ENCODE measurements at regions not wholly inside any gene's neighbourhood (a gene's known extent, or its start where the extent isn't known, plus 50 kb on each side); places are given as distances from the start of the nearest gene placed in this dataset.

- Histone ChIP-seq H3K27ac (ENCODE audit: control insufficient read depth, insufficient read depth) (no peak overlapping the region), H3K27me3 (replicated peaks in 1 of 2; ENCODE audit: control insufficient read depth in 2 of 2, insufficient read depth in 2 of 2, low read length in 1 of 2) (no peaks in the 10 kb centered on the region; a peak in 1 of 4 replicates), H3K79me2 (ENCODE audit: control insufficient read depth, insufficient read depth, low read length) (no peaks in the 10 kb centered on the region), H3K4me2 (ENCODE audit: control insufficient read depth, insufficient read depth) (no peak overlapping the region), H3K4me3 (no peak overlapping the region), H2AFZ (ENCODE audit: control insufficient read depth, low read depth, low read length) (no peak overlapping the region), H3K4me1 (ENCODE audit: control insufficient read depth, insufficient read depth, low read length) (no peaks in the 10 kb centered on the region), H4K20me1 (ENCODE audit: control insufficient read depth, insufficient read depth) (no peaks in the 10 kb centered on the region), H3K9ac (ENCODE audit: control insufficient read depth, insufficient read depth, low read length) (no peak overlapping the region), H3K36me3 (ENCODE audit: control insufficient read depth in 2 of 2, insufficient read depth in 2 of 2, low read length in 1 of 2) (no peaks in the 10 kb centered on the region), H3K9me3 (replicated peaks; ENCODE audit: control insufficient read depth, insufficient read depth, low read length) (no peaks in the 10 kb centered on the region; the same call in 2 of the 3 replicates)
- no TSS peak for BruUV-seq (replicated peaks)
- WGBS (ENCODE audit: insufficient coverage, insufficient replicate concordance, low lambda C conversion rate, missing lambda C conversion rate), result 27% methylated on average over 3 of the region's 3 CpGs
- ChIA-PET CTCF (interaction anchor here (0.9 kb wide), 1 partner anchor 84 kb away, joined by 3 read pairs; no protein-coding TSS in a partner anchor), RAD21 (ENCODE audit: unreplicated experiment) (no interaction called here), POLR2A (interaction anchor here (0.7 kb wide), 1 partner anchor 13 kb away, joined by 3 read pairs; no protein-coding TSS in a partner anchor), SMC1A (ENCODE audit: uncharacterized antibody, unreplicated experiment) (no interaction called here)
- DNase-seq (ENCODE audit: low read depth, low spot score) (no peak), FAIRE-seq (no peak), ATAC-seq (no peak)
- in situ Hi-C loops (cut with MboI), result no loop called here
- no peak for TF ChIP-seq SMC3 (IDR thresholded peaks at IDR 0.05; ENCODE audit: borderline replicate concordance, low read length)
- no peak for TF ChIP-seq MAX (IDR thresholded peaks at IDR 0.05; ENCODE audit: low read depth, low read length)
- intact Hi-C loops (cut with micrococcal nuclease; ENCODE audit: unreplicated experiment), result no loop called here
Measured at GRCh38 chr3:184455991-184456390, 76.1 kb downstream of the CHRD start.

GRCh38 chr3:184456476-184456875 lies 76.6 kb downstream of the CHRD start:
- Histone ChIP-seq H3K4me1 (ENCODE audit: control insufficient read depth, insufficient read depth, low read length) (no peaks in the 10 kb centered on the region), H3K4me3 (no peak overlapping the region), H4K20me1 (ENCODE audit: control insufficient read depth, insufficient read depth) (no peaks in the 10 kb centered on the region), H3K27me3 (replicated peaks in 1 of 2; ENCODE audit: control insufficient read depth in 2 of 2, insufficient read depth in 2 of 2, low read length in 1 of 2) (no peaks in the 10 kb centered on the region; a peak in 1 of 4 replicates), H3K27ac (ENCODE audit: control insufficient read depth, insufficient read depth) (no peak overlapping the region), H3K79me2 (ENCODE audit: control insufficient read depth, insufficient read depth, low read length) (no peaks in the 10 kb centered on the region), H3K4me2 (ENCODE audit: control insufficient read depth, insufficient read depth) (no peak overlapping the region), H2AFZ (ENCODE audit: control insufficient read depth, low read depth, low read length) (no peak overlapping the region), H3K9me3 (replicated peaks; ENCODE audit: control insufficient read depth, insufficient read depth, low read length) (no peaks in the 10 kb centered on the region; the same call in 2 of the 3 replicates), H3K36me3 (ENCODE audit: control insufficient read depth in 2 of 2, insufficient read depth in 2 of 2, low read length in 1 of 2) (no peaks in the 10 kb centered on the region), H3K9ac (ENCODE audit: control insufficient read depth, insufficient read depth, low read length) (no peak overlapping the region)
- DNase-seq (ENCODE audit: low read depth, low spot score), result no peak
- in situ Hi-C loops (cut with MboI) (no loop called here), intact Hi-C loops (cut with micrococcal nuclease; ENCODE audit: unreplicated experiment) (no loop called here)
- WGBS (ENCODE audit: insufficient coverage, insufficient replicate concordance, low lambda C conversion rate, missing lambda C conversion rate), result 0% methylated on average over 4 of the region's 4 CpGs
- SMC1A ChIA-PET (ENCODE audit: uncharacterized antibody, unreplicated experiment), result no interaction called here
- CTCF ChIA-PET, result interaction anchor here (0.9 kb wide), 1 partner anchor 85 kb away, joined by 3 read pairs; no protein-coding TSS in a partner anchor
- RAD21 ChIA-PET (ENCODE audit: unreplicated experiment), result no interaction called here
- FAIRE-seq, result no peak
- POLR2A ChIA-PET, result no interaction called here
- BruUV-seq (replicated peaks), result no TSS peak
- no peak for TF ChIP-seq KLF5 (IDR thresholded peaks at IDR 0.05; ENCODE audit: partially characterized antibody)
- TF ChIP-seq HDGF (IDR thresholded peaks at IDR 0.05), result no peak
- TF ChIP-seq NR2F1 (conservative IDR thresholded peaks at IDR 0.05), result no peak
- no peak for TF ChIP-seq NFYA (IDR thresholded peaks at IDR 0.05; ENCODE audit: borderline replicate concordance, low read depth, low read length)
- TF ChIP-seq NFXL1 (IDR thresholded peaks at IDR 0.05; ENCODE audit: borderline replicate concordance), result no peak
- no peak for TF ChIP-seq POU2F2 (IDR thresholded peaks at IDR 0.05; ENCODE audit: borderline replicate concordance, low read depth, low read length)
- no peak for TF ChIP-seq NFIC (IDR thresholded peaks at IDR 0.05; ENCODE audit: low read depth, low read length)
- no peak for TF ChIP-seq PAX5 (IDR thresholded peaks at IDR 0.05; ENCODE audit: borderline replicate concordance, low read depth, low read length)
- no peak for TF ChIP-seq RELB (IDR thresholded peaks at IDR 0.05; ENCODE audit: low read depth)
- ATAC-seq, result no peak
